ENCODE measurements at regions not wholly inside any gene's neighbourhood (a gene's known extent, or its start where the extent isn't known, plus 50 kb on each side); places are given as distances from the start of the nearest gene placed in this dataset.

- TF ChIP-seq POLR2AphosphoS5 (IDR thresholded peaks at IDR 0.05; ENCODE audit: low read depth, low read length) (no peak), REST (IDR thresholded peaks at IDR 0.05; ENCODE audit: insufficient read depth in 1 of 2, low read depth in 2 of 2, low read length in 2 of 2) (no peak), SIN3A (IDR thresholded peaks at IDR 0.05; ENCODE audit: borderline replicate concordance, insufficient read depth, low read length) (no peak), TAF1 (IDR thresholded peaks at IDR 0.05; ENCODE audit: borderline replicate concordance, insufficient read depth, low read length) (no peak), FOXP2 (optimal IDR thresholded peaks at IDR 0.05; ENCODE audit: borderline replicate concordance, extremely low read depth, extremely low read length, insufficient read depth) (no peak)
Observed at GRCh38 chr3:170641510-170642236, 55.8 kb upstream of the SLC7A14 start.

- no peak for TF ChIP-seq POLR2AphosphoS5 (IDR thresholded peaks at IDR 0.05; ENCODE audit: low read depth, low read length)
Observed at GRCh38 chr3:170640737-170641171, 54.9 kb upstream of the SLC7A14 start.

GRCh38 chr3:170638988-170639387, 53.1 kb upstream of the SLC7A14 start:
- TF ChIP-seq SIN3A (IDR thresholded peaks at IDR 0.05; ENCODE audit: borderline replicate concordance, insufficient read depth, low read length) = no peak
- TF ChIP-seq FOXP2 (optimal IDR thresholded peaks at IDR 0.05; ENCODE audit: borderline replicate concordance, extremely low read depth, extremely low read length, insufficient read depth) = no peak
- TF ChIP-seq REST (IDR thresholded peaks at IDR 0.05; ENCODE audit: insufficient read depth in 1 of 2, low read depth in 2 of 2, low read length in 2 of 2) = no peak
- TF ChIP-seq TAF1 (IDR thresholded peaks at IDR 0.05; ENCODE audit: borderline replicate concordance, insufficient read depth, low read length) = no peak
- no peak for TF ChIP-seq POLR2AphosphoS5 (IDR thresholded peaks at IDR 0.05; ENCODE audit: low read depth, low read length)

DNA sequence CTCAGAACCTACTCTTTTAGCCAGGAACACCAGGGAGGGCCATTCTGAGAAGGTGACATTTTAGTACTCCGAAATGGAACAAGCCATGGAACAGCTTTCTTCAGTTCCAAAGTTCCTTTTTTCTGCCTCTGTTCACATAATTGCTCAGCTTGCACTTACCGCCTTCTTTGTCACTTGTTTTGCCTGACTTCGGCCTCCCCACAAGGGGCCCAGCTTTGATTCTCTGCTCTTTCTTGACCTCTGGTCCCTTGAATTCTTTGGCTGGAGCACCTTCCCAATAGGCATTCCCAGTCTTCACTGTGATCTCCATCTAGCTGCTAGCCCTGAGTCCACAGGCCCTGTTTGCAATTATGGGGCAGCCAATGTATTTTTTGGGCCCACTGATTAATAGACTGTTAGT, 51.4 kb upstream of the SLC7A14 start:
- TF ChIP-seq FOXP2 (optimal IDR thresholded peaks at IDR 0.05; ENCODE audit: borderline replicate concordance, extremely low read depth, extremely low read length, insufficient read depth) (no peak), SIN3A (IDR thresholded peaks at IDR 0.05; ENCODE audit: borderline replicate concordance, insufficient read depth, low read length) (no peak), TAF1 (IDR thresholded peaks at IDR 0.05; ENCODE audit: borderline replicate concordance, insufficient read depth, low read length) (no peak), REST (IDR thresholded peaks at IDR 0.05; ENCODE audit: insufficient read depth in 1 of 2, low read depth in 2 of 2, low read length in 2 of 2) (no peak), POLR2AphosphoS5 (IDR thresholded peaks at IDR 0.05; ENCODE audit: low read depth, low read length) (no peak)

DNA sequence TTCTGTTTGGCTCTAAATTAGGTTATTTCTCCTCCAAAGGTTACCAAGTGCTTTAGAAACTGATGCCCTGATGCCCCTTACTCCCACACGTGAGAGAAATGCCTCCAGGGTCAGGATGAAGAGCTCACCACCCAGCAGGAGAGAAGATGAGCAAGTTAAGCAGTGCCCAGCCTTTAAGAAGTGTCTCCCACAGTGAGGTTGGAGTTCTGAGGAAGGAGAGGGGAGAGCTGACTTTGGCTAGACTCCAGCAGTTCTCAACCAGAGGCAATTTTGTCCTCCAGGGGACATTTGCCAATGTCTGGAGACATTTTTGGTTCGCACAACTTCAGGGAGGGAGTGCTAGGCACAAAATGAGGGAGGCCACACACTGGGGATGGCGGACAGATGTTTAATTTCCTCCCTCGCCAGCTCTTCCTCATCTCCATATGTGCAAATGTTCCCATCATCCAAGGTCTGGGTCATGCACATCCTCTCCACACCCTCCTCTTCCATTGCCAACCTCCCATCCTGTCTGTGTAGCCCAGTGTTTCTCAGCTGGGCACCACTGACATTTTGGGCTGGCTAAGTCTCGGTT, 50.6 kb upstream of the SLC7A14 start:
- TF ChIP-seq REST (IDR thresholded peaks at IDR 0.05; ENCODE audit: insufficient read depth in 1 of 2, low read depth in 2 of 2, low read length in 2 of 2) (no peak), POLR2AphosphoS5 (IDR thresholded peaks at IDR 0.05; ENCODE audit: low read depth, low read length) (no peak), FOXP2 (optimal IDR thresholded peaks at IDR 0.05; ENCODE audit: borderline replicate concordance, extremely low read depth, extremely low read length, insufficient read depth) (no peak), TAF1 (IDR thresholded peaks at IDR 0.05; ENCODE audit: borderline replicate concordance, insufficient read depth, low read length) (no peak), SIN3A (IDR thresholded peaks at IDR 0.05; ENCODE audit: borderline replicate concordance, insufficient read depth, low read length) (no peak)

Data from PFSK-1 (cell line).